H1 (cell line): ENCODE measurements at regions not wholly inside any gene's neighbourhood (a gene's known extent, or its start where the extent isn't known, plus 50 kb on each side); places are given as distances from the start of the nearest gene placed in this dataset.

Experiments used
- CTCF ChIA-PET: fragments of 300-600 bp; sonication (Branson Sonifier 250); formaldehyde crosslinking; loops from one replicate; lab custom pipeline; 2021; ENCODE audit not compliant: partially characterized antibody; lab: Charles Lee
- POLR2A ChIA-PET: fragments of 300-600 bp; sonication (Branson Sonifier 250); formaldehyde crosslinking; loops from one replicate; lab custom pipeline; 2021; ENCODE audit warnings: inconsistent platforms; ENCODE audit not compliant: partially characterized antibody; lab: Charles Lee
- DNase-seq, 2 experiments: peaks; one replicate each; pipeline versions ENCODE4 v3.0.0 to v3.0.0-alpha.2; 2010 to 2022; ENCODE audit warnings: low spot score in 2 of 2, low read depth in 1 of 2, mixed read lengths in 1 of 2
- FAIRE-seq: peaks from 2 replicates; lab custom pipeline; 2011; peaks lifted over from hg19 to GRCh38; lab: Jason Lieb, UNC
- H2AFZ ChIP-seq: 2 replicates; pipeline ENCODE4 v1.8.1; 2012; ENCODE audit warnings: low read length, inconsistent platforms
- H2AK5ac ChIP-seq: 2 replicates; pipeline ENCODE4 v1.6.1; 2013; ENCODE audit warnings: low read depth, low read length
- H2BK120ac ChIP-seq: replicated peaks from 2 replicates; pipeline ENCODE3; 2013; ENCODE audit warnings: low read depth, low read length, inconsistent platforms
- H2BK12ac ChIP-seq: 2 replicates; pipeline ENCODE4 v1.6.1; 2013; ENCODE audit warnings: low read depth, low read length
- H2BK15ac ChIP-seq: 2 replicates; pipeline ENCODE4 v1.6.1; 2013; ENCODE audit warnings: low read length
- H2BK20ac ChIP-seq: 2 replicates; pipeline ENCODE4 v1.6.1; 2013; ENCODE audit warnings: low read length
- H2BK5ac ChIP-seq: 2 replicates; pipeline ENCODE4 v1.6.1; 2013; ENCODE audit warnings: low read depth, low read length
- H3K14ac ChIP-seq: 2 replicates; pipeline ENCODE4 v1.6.1; 2013; ENCODE audit warnings: inconsistent platforms; ENCODE audit not compliant: insufficient read length
- H3K18ac ChIP-seq: 2 replicates; pipeline ENCODE4 v1.6.1; 2013; ENCODE audit warnings: low read length; ENCODE audit errors: extremely low read depth
- H3K23ac ChIP-seq: 2 replicates; pipeline ENCODE4 v1.6.1; 2013; ENCODE audit warnings: inconsistent platforms; ENCODE audit not compliant: insufficient read length
- H3K23me2 ChIP-seq: 2 replicates; pipeline ENCODE4 v1.6.1; 2013; ENCODE audit warnings: low read depth, low read length
- H3K27ac ChIP-seq: 2 replicates; pipeline ENCODE4 v1.6.1; 2011; ENCODE audit warnings: low read depth, low read length, inconsistent platforms
- H3K27me3 ChIP-seq, 4 experiments: replicated peaks in 1 of 4; 1 replicate in 1 of 4; 2 replicates in 3 of 4; pipeline versions ENCODE4 v1.6.1 to v1.8.1; 2011 to 2013; ENCODE audit warnings: low read length in 3 of 4, mild to moderate bottlenecking in 3 of 4, inconsistent platforms in 2 of 4, mixed read lengths in 2 of 4, moderate library complexity in 1 of 4; ENCODE audit not compliant: control insufficient read depth in 3 of 4, insufficient read depth in 3 of 4; ENCODE audit errors: extremely low read depth in 1 of 4
- H3K36me3 ChIP-seq, 4 experiments: 2 replicates each; pipeline versions ENCODE4 v1.6.1 to v1.8.1; 2011 to 2013; ENCODE audit warnings: mild to moderate bottlenecking in 4 of 4, low read length in 3 of 4, moderate library complexity in 2 of 4, control low read depth in 1 of 4, inconsistent platforms in 1 of 4; ENCODE audit not compliant: insufficient read depth in 4 of 4, control insufficient read depth in 2 of 4
- H3K4ac ChIP-seq: replicated peaks from 2 replicates; pipeline ENCODE3; 2013; ENCODE audit warnings: low read length, low read depth, mixed read lengths, inconsistent platforms; ENCODE audit not compliant: insufficient read length
- H3K4me1 ChIP-seq, 4 experiments: replicated peaks in 1 of 4; 1 replicate in 1 of 4; 2 replicates in 3 of 4; pipeline versions ENCODE4 v1.6.1 to v1.8.1; 2011 to 2013; ENCODE audit warnings: low read length in 3 of 4, inconsistent platforms in 2 of 4, mixed read lengths in 1 of 4; ENCODE audit not compliant: insufficient read depth in 4 of 4, control insufficient read depth in 3 of 4
- H3K4me2 ChIP-seq, 2 experiments: 2 replicates each; pipeline versions ENCODE4 v1.6.1 to v1.8.1; 2011 to 2013; ENCODE audit warnings: low read depth in 2 of 2, low read length in 2 of 2, control low read depth in 1 of 2, inconsistent platforms in 1 of 2, mild to moderate bottlenecking in 1 of 2; ENCODE audit not compliant: insufficient read depth in 1 of 2
- H3K4me3 ChIP-seq, 4 experiments: fragments of 200-600, 300-600 bp in 1 of 4; sonication (generic), shearing (Covaris generic), sonication (Bioruptor Twin) in 1 of 4; 2 replicates each; pipeline versions ENCODE4 v1.5.1 to v1.8.1; 2011 to 2016; ENCODE audit warnings: low read length in 4 of 4, low read depth in 3 of 4, control low read depth in 2 of 4, inconsistent platforms in 2 of 4, mild to moderate bottlenecking in 2 of 4, mixed read lengths in 1 of 4, moderate library complexity in 1 of 4; ENCODE audit not compliant: insufficient read depth in 2 of 4; ENCODE audit errors: extremely low read depth in 1 of 4
- H3K56ac ChIP-seq: replicated peaks from 2 replicates; pipeline ENCODE3; 2013; ENCODE audit warnings: low read depth, mild to moderate bottlenecking, mixed read lengths, low read length, inconsistent platforms; ENCODE audit not compliant: insufficient read length
- H3K79me1 ChIP-seq: 2 replicates; pipeline ENCODE4 v1.6.1; 2013; ENCODE audit warnings: low read depth, low read length, control low read depth
- H3K79me2 ChIP-seq, 2 experiments: 2 replicates each; pipeline versions ENCODE4 v1.6.1 to v1.8.1; 2012 to 2013; ENCODE audit warnings: low read length in 2 of 2, mild to moderate bottlenecking in 2 of 2, inconsistent platforms in 1 of 2; ENCODE audit not compliant: insufficient read depth in 2 of 2, control insufficient read depth in 1 of 2
- H3K9ac ChIP-seq, 4 experiments: replicated peaks in 1 of 4; 1 replicate in 1 of 4; 2 replicates in 3 of 4; pipeline versions ENCODE4 v1.6.1 to v1.8.1; 2011 to 2013; ENCODE audit warnings: low read depth in 3 of 4, low read length in 3 of 4, control low read depth in 2 of 4, mild to moderate bottlenecking in 2 of 4, moderate library complexity in 2 of 4, inconsistent platforms in 1 of 4; ENCODE audit errors: extremely low read depth in 1 of 4
- H3K9me3 ChIP-seq, 2 experiments: 2 replicates each; pipeline versions ENCODE4 v1.6.1 to v1.8.1; 2012 to 2013; ENCODE audit warnings: mild to moderate bottlenecking in 2 of 2, moderate library complexity in 2 of 2, control low read depth in 1 of 2, inconsistent platforms in 1 of 2, low read depth in 1 of 2, low read length in 1 of 2, mixed read lengths in 1 of 2; ENCODE audit not compliant: insufficient read depth in 2 of 2
- H4K20me1 ChIP-seq, 2 experiments: replicated peaks in 1 of 2; 2 replicates each; pipeline versions ENCODE3 to v1.8.1; 2011 to 2013; ENCODE audit warnings: inconsistent platforms in 2 of 2, low read length in 2 of 2, mild to moderate bottlenecking in 1 of 2; ENCODE audit not compliant: insufficient read depth in 2 of 2, control insufficient read depth in 1 of 2
- H4K5ac ChIP-seq: 2 replicates; pipeline ENCODE4 v1.6.1; 2013; ENCODE audit warnings: low read length, low read depth, mixed read lengths, inconsistent platforms; ENCODE audit not compliant: insufficient read length
- H4K8ac ChIP-seq: 2 replicates; pipeline ENCODE4 v1.8.0; 2013; ENCODE audit warnings: mild to moderate bottlenecking, moderate library complexity, low read length, inconsistent platforms; ENCODE audit not compliant: insufficient read depth; ENCODE audit errors: extremely low read depth
- H4K91ac ChIP-seq: replicated peaks from 2 replicates; pipeline ENCODE3; 2013; ENCODE audit warnings: low read length, mixed read lengths, inconsistent platforms; ENCODE audit not compliant: insufficient read length
- BACH1 ChIP-seq: IDR thresholded peaks from 2 replicates; pipeline ENCODE4 v1.6.1; 2012; ENCODE audit warnings: low read length, improper control_type of control experiment
- BRCA1 ChIP-seq: IDR thresholded peaks from 2 replicates; pipeline ENCODE4 v1.6.1; 2012; ENCODE audit warnings: low read depth, low read length, improper control_type of control experiment
- CTCF ChIP-seq, 3 experiments: IDR thresholded peaks; 1 replicate in 2 of 3; 2 replicates in 1 of 3; pipeline versions ENCODE4 v1.5.1 to v1.6.1; 2011; ENCODE audit warnings: low read length in 3 of 3, mild to moderate bottlenecking in 3 of 3, inconsistent platforms in 2 of 3, low read depth in 1 of 3, moderate library complexity in 1 of 3; ENCODE audit not compliant: insufficient read depth in 1 of 3; ENCODE audit errors: control extremely low read depth in 1 of 3
- HDAC6 ChIP-seq: IDR thresholded peaks from one replicate; pipeline ENCODE4 v1.7.1; 2012; ENCODE audit warnings: low read depth, mild to moderate bottlenecking, inconsistent platforms, low read length, moderate library complexity
- PHF8 ChIP-seq: fragments of 200-600 bp; sonication (generic); conservative IDR thresholded peaks from 2 replicates; pipeline ENCODE4 v1.7.1; 2012; ENCODE audit warnings: low read depth, mild to moderate bottlenecking, inconsistent platforms, low read length, moderate library complexity
- POLR2A ChIP-seq, 2 experiments: IDR thresholded peaks; 1 replicate in 1 of 2; 2 replicates in 1 of 2; pipeline ENCODE4 v1.6.1; 2011; ENCODE audit warnings: low read depth in 2 of 2, low read length in 2 of 2, mild to moderate bottlenecking in 2 of 2; ENCODE audit errors: control extremely low read depth in 1 of 2
- SIX5 ChIP-seq: IDR thresholded peaks from 2 replicates; pipeline ENCODE4 v1.6.1; 2011; ENCODE audit warnings: mild to moderate bottlenecking, low read depth, low read length
- TAF7 ChIP-seq: optimal IDR thresholded peaks from 2 replicates; pipeline ENCODE3; 2011; ENCODE audit warnings: low read depth, mild to moderate bottlenecking, inconsistent platforms, low read length, moderate library complexity, borderline replicate concordance
- TBP ChIP-seq: IDR thresholded peaks from 2 replicates; pipeline ENCODE4 v1.6.1; 2011; ENCODE audit warnings: low read depth, low read length, improper control_type of control experiment
- whole genome bisulfite sequencing, 2 experiments: shearing (Covaris generic) in 1 of 2; methylation state at CpG; one replicate each; pipeline versions ENCODE4 v1.1.6 to v1.1.7; 2013 to 2015; ENCODE audit warnings: low lambda C conversion rate in 2 of 2, mixed read lengths in 2 of 2, inconsistent platforms in 1 of 2, low coverage in 1 of 2, missing lambda C conversion rate in 1 of 2; ENCODE audit not compliant: insufficient replicate concordance in 2 of 2, insufficient coverage in 1 of 2, insufficient read length in 1 of 2; ENCODE audit errors: extremely low coverage in 1 of 2, missing lambda C conversion rate in 1 of 2; 5-methylcytosine and 5-hydroxymethylcytosine counted together

DNA sequence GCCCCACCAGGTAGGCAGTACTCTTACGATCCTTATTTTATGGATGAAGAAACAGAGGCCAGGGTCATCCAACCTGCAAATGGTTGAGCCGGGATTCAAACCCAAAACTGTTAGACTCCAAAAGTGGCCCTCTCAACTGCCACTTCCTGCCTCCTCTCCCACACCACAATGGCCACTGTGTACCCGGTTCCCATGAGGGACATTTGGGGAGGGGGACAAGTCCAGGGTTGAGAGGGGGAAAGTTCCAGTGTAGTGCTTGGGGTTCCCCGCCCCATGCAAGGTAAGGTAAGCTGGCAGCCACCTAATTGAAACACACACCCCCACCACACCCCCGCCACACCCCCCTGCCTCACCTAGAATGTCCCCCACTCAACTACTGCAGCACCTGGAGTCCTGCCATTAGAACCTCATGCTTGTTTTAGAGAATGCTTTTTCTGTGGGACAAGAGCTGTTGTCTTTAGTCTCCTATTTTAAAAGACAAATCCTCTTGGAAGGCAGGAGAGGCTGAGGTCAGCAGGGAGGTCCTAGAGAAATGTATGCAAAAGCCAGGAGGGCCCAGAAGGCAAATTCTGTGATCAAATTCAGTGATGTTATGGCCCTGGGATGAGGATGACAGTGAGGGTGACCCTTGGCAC is 145.2 kb downstream of the ZFP36L2 start:
- Histone ChIP-seq H3K9ac (no peak overlapping the region), H3K23me2 (0 out of 2 replicates have a peak, but pooled peaks cover 2% of the 10 kb centered on the region), H3K27me3 (no peaks in the 10 kb centered on the region), H2BK12ac (no peak overlapping the region), H4K8ac (no peak overlapping the region), H3K79me1 (no peaks in the 10 kb centered on the region), H3K4me1 (peaks cover 0 to 12% (median 8%) of the 10 kb centered on the region in 4 experiments; a peak in 5 of 7 replicates), H3K23ac (no peak overlapping the region), H3K56ac (no peak overlapping the region), H2BK15ac (0 out of 2 replicates have a peak overlapping the region, but pooled peaks have one; percentile 53), H3K4me3 (no peak overlapping the region), H2BK120ac (no peak overlapping the region), H3K14ac (no peak overlapping the region), H3K18ac (no peak overlapping the region; the same call in 1 of the 2 replicates), H3K4ac (no peak overlapping the region), H2BK5ac (no peak overlapping the region), H4K5ac (no peak overlapping the region), H3K9me3 (no peaks in the 10 kb centered on the region), H2AK5ac (no peak overlapping the region), H2AFZ (no peak overlapping the region), H2BK20ac (no peak overlapping the region), H4K20me1 (no peaks in the 10 kb centered on the region), H3K4me2 (no peak overlapping the region), H3K36me3 (no peaks in the 10 kb centered on the region), H3K79me2 (no peaks in the 10 kb centered on the region), H3K27ac (no peak overlapping the region), H4K91ac (no peak overlapping the region)
- FAIRE-seq: no peak
- CTCF ChIA-PET: interaction anchor here (0.7 to 3.8 kb wide), 6 partner anchors 15 to 250 kb away, joined by 3 to 18 read pairs (median 3); no protein-coding TSS in a partner anchor
- no peak for TF ChIP-seq TBP
- no peak for TF ChIP-seq BRCA1
- no peak for TF ChIP-seq HDAC6
- TF ChIP-seq TAF7: no peak
- no peak for TF ChIP-seq SIX5
- TF ChIP-seq PHF8: no peak
- TF ChIP-seq CTCF (IDR thresholded peaks at IDR 0.05; ENCODE audit: control extremely low read depth in 1 of 3, insufficient read depth in 1 of 3, low read depth in 1 of 3, low read length in 3 of 3): no peak
- TF ChIP-seq BACH1: no peak
- no peak for TF ChIP-seq POLR2A (IDR thresholded peaks at IDR 0.05; ENCODE audit: control extremely low read depth in 1 of 2, low read depth in 2 of 2, low read length in 2 of 2)
- WGBS, 2 experiments: 88% methylated on average over 4 of the region's 5 CpGs; no CpG with 5 or more reads in 1 of the 2 experiments
- POLR2A ChIA-PET: interaction anchor here (1.2 to 1.8 kb wide), 2 partner anchors 11 to 18 kb away, joined by 3 to 4 read pairs; no protein-coding TSS in a partner anchor
- DNase-seq: no peak
